Naive thymus-derived CD8-positive, alpha-beta T cell (primary cell): ENCODE measurements at regions not wholly inside any gene's neighbourhood (a gene's known extent, or its start where the extent isn't known, plus 50 kb on each side); places are given as distances from the start of the nearest gene placed in this dataset.

ENCODE experiments used
- ATAC-seq, 2 donors: fragments of 150-1000 bp; cut with Tn5 transposase in 1 of 2; sonication (Bioruptor Pico), chemical (Tn5 transposase) in 1 of 2; 1 replicate in 1 of 2; 2 replicates in 1 of 2; pipeline ENCODE4 v1.10.0; 2021; ENCODE audit warnings: mild to moderate bottlenecking in 2 of 2, moderate library complexity in 2 of 2
- POLR2A ChIA-PET: fragments of 350-600 bp; sonication (Branson Sonifier 250); formaldehyde crosslinking; loops from one replicate; lab custom pipeline; 2021; ENCODE audit warnings: antibody characterized with exemption; lab: Charles Lee
- DNase-seq, 10 donors: peaks; one replicate each; pipeline versions ENCODE4 v3.0.0 to v3.0.0-alpha.2; 2020 to 2022
- H3K27ac Mint-ChIP-seq, 10 donors: one replicate each; pipeline ENCODE4 v1.8.0; 2020 to 2022; ENCODE audit warnings: mild to moderate bottlenecking in 10 of 10, mixed read lengths in 10 of 10, moderate library complexity in 4 of 10, inconsistent platforms in 1 of 10
- H3K27me3 Mint-ChIP-seq, 5 donors: one replicate each; pipeline ENCODE4 v1.8.0; 2021 to 2022; ENCODE audit warnings: mixed read lengths in 5 of 5
- H3K36me3 Mint-ChIP-seq, 3 donors: one replicate each; pipeline ENCODE4 v1.8.0; 2020 to 2022; ENCODE audit warnings: mixed read lengths in 3 of 3, mild to moderate bottlenecking in 2 of 3, inconsistent platforms in 1 of 3
- H3K4me1 Mint-ChIP-seq, 4 donors: one replicate each; pipeline ENCODE4 v1.8.0; 2021 to 2022; ENCODE audit warnings: mixed read lengths in 4 of 4
- H3K4me3 Mint-ChIP-seq, 10 donors: one replicate each; pipeline ENCODE4 v1.8.0; 2020 to 2022; ENCODE audit warnings: mild to moderate bottlenecking in 10 of 10, mixed read lengths in 10 of 10, moderate library complexity in 6 of 10, inconsistent platforms in 1 of 10
- H3K9me3 Mint-ChIP-seq, 9 donors: one replicate each; pipeline ENCODE4 v1.8.0; 2020 to 2022; ENCODE audit warnings: mixed read lengths in 9 of 9, mild to moderate bottlenecking in 3 of 9, inconsistent platforms in 1 of 9, moderate library complexity in 1 of 9

DNA sequence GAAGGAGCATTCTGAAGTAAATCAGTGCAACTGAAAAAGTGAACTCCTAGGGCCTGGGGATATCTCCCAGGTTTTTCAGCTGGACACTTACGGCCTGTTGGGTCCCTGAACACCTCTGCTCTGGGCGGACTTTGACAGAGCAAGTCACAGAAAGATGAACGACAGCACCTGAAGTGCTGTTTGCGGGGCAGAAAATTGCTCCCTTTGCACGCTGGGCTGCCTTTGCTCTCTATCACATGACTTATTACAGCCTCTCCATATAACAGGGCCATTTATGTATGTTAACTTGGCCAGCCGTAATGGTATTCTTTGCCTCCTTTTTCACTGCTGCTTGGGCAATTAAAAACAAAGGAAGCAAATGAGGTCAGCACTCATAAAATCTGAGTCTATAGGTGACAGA, 332.9 kb downstream of the BARHL2 start:
- H3K27ac Mint-ChIP-seq = no peak overlapping the region
- no peak overlapping the region for H3K4me3 Mint-ChIP-seq
- no peaks in the 10 kb centered on the region for H3K36me3 Mint-ChIP-seq
- DNase-seq (no peak), ATAC-seq (no peak)
- no peaks in the 10 kb centered on the region for H3K9me3 Mint-ChIP-seq
- POLR2A ChIA-PET = no interaction called here
- peaks cover 0 to 2% (median 0%) of the 10 kb centered on the region in 5 donors for H3K27me3 Mint-ChIP-seq
- no peaks in the 10 kb centered on the region for H3K4me1 Mint-ChIP-seq

DNA sequence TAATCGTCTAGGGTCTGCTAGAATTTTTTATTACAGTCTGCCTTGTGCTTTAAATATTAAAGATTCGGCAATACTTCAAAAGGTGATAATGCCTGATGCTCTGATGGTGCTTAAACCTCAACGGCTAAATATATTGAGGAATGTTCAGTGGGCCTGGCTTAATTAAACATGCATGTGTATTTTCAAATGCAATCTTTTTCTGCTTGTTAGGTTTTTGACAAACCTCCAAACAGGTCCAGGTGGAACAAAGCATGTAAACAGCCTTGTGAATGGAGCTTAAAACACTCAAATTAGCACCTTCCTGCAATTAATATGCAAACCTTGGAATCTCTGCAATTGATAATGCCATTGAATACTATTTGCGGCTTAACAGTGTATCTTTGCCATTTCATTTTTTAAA, 334.9 kb downstream of the BARHL2 start:
- Mint-ChIP-seq H3K36me3 (no peaks in the 10 kb centered on the region), H3K4me1 (no peaks in the 10 kb centered on the region), H3K9me3 (peaks cover 0 to 3% (median 0%) of the 10 kb centered on the region in 9 donors), H3K4me3 (no peak overlapping the region), H3K27me3 (peaks cover 0 to 2% (median 0%) of the 10 kb centered on the region in 5 donors), H3K27ac (no peak overlapping the region)
- DNase-seq = no peak
- ATAC-seq = no peak
- POLR2A ChIA-PET = no interaction called here

DNA sequence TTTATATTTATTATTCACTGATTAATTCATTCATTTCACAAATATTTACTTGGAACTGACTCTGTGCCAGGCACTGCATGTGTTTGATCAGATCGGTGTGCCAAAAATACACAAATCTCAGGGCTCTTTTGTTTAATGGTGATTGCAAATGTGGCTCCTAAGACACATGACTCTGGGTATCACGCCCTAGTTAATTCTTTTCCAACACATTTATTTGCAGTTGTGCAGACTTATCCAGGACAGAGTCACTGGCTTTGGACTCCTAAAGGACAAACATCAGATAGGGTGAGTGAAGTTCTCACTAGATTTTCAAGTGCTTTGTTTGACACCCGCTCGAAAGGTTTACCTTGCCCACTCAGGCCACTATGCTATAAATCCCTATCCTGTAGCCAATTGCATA, 335.5 kb downstream of the BARHL2 start:
- no peaks in the 10 kb centered on the region for H3K36me3 Mint-ChIP-seq
- H3K4me1 Mint-ChIP-seq = no peaks in the 10 kb centered on the region
- POLR2A ChIA-PET = no interaction called here
- H3K4me3 Mint-ChIP-seq = no peak overlapping the region
- ATAC-seq (no peak), DNase-seq (no peak)
- no peak overlapping the region for H3K27ac Mint-ChIP-seq
- peaks cover 0 to 2% (median 0%) of the 10 kb centered on the region in 5 donors for H3K27me3 Mint-ChIP-seq
- H3K9me3 Mint-ChIP-seq = peaks cover 0 to 3% (median 0%) of the 10 kb centered on the region in 9 donors

DNA sequence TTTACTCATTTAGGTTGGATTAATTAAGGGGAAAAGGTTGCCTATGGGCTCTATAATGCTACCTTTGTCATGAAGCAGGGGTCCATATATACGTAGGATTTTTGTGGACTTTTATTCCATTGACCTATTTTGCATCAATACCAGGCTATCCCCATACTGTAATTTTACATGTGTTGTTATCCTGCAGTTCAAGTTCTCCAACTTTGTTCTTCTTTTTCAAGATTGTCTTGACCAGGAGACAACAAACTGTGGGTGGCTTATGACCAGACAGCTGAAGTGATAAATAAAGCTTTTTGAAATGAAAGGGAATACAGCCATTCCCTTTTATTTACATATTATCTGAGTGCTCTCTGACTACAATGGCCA, 345.7 kb downstream of the BARHL2 start:
- Mint-ChIP-seq H3K4me1 (peaks cover 0 to 2% (median 0%) of the 10 kb centered on the region in 4 donors), H3K4me3 (no peak overlapping the region), H3K9me3 (peaks cover 0 to 4% (median 0%) of the 10 kb centered on the region in 9 donors), H3K27ac (no peak overlapping the region), H3K36me3 (no peaks in the 10 kb centered on the region), H3K27me3 (peaks cover 4 to 17% (median 7%) of the 10 kb centered on the region in 5 donors)
- DNase-seq (no peak), ATAC-seq (no peak)
- POLR2A ChIA-PET = no interaction called here

DNA sequence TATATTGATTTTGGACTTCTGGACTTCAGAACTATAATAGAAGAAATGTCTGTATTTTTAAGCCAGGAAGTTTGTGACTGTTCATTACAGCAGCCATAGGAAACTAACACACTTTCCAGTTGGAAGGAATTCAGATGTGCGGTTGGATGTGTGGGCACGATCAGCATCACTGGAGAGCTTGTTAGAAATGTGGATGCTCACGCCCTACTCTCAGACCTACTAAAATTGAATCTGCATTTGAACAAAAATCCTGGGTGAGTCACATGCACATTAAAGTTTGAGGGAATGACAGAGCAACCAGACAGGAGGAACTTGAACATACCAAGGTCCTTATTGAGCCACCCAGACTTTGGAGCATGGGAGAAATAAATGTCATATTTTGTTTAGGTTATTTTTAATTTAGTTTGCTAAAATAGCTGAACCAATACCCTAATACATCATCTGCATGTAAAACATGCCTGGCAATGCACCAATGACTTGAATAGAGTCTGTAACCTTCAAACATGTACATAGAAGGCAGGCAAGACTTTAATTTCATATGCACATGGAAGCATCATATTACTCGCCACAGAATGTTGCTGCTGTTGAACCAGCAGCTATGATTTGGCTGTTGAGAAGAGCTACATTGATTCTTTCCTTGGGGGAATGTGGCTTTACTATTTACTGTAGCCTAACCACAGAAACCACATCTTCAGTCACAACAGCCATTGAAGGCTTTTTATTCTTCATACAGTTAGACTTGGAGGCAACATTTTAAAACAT, 346.2 kb downstream of the BARHL2 start:
- no peak overlapping the region for H3K27ac Mint-ChIP-seq
- no peaks in the 10 kb centered on the region for H3K36me3 Mint-ChIP-seq
- DNase-seq (no peak), ATAC-seq (no peak)
- H3K4me3 Mint-ChIP-seq = no peak overlapping the region
- H3K27me3 Mint-ChIP-seq = peaks cover 0 to 12% (median 4%) of the 10 kb centered on the region in 5 donors
- H3K4me1 Mint-ChIP-seq = peaks cover 0 to 2% (median 0%) of the 10 kb centered on the region in 4 donors
- POLR2A ChIA-PET = no interaction called here
- H3K9me3 Mint-ChIP-seq = peaks cover 0 to 5% (median 0%) of the 10 kb centered on the region in 9 donors

DNA sequence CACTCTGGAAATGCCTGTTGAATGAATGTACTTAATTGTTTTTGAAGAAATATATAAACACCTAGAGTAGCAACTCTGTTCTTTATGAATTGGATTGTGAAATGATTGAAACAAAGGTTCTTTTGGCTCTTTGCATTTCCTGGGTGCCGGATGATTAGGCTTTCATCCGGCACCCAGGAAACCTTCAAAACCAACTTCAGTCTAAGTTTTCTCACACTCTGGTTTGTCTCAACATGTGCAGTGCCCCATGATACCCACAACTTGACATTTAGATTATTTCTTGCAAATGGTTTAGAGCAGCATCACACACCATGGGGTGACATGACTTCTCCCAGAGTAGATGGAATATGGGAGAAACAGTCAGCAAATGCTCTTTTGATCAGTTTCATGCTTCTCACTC, 354.9 kb downstream of the BARHL2 start:
- ATAC-seq = no peak
- Mint-ChIP-seq H3K4me1 (no peaks in the 10 kb centered on the region), H3K4me3 (no peak overlapping the region), H3K27me3 (peaks cover 4 to 19% (median 8%) of the 10 kb centered on the region in 5 donors), H3K36me3 (peaks cover 0 to 9% (median 0%) of the 10 kb centered on the region in 3 donors), H3K27ac (no peak overlapping the region), H3K9me3 (peaks cover 0 to 20% (median 5%) of the 10 kb centered on the region in 9 donors)
- POLR2A ChIA-PET = no interaction called here
- DNase-seq = no peak

DNA sequence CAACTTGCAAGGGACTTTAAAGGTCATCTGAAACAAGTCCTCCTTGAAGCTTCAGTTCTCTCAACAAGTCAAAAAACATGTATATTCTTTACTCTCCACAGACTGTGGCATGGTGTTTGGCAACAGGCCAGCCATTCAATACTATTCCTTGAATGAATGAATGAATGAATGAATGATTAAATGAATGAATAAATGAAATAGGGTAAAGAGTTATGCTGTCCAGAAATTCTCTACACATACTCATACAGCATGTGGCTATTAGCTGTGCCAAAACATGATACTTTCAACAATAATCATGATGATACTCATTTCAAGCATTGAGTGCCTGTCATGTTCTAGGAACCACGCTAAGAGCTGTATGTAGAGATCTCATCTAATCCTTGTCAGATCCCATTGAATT, 356.1 kb downstream of the BARHL2 start:
- ATAC-seq (no peak), DNase-seq (no peak)
- POLR2A ChIA-PET = no interaction called here
- H3K27me3 Mint-ChIP-seq = peaks cover 4 to 19% (median 8%) of the 10 kb centered on the region in 5 donors
- H3K27ac Mint-ChIP-seq = no peak overlapping the region
- H3K4me1 Mint-ChIP-seq = no peaks in the 10 kb centered on the region
- H3K9me3 Mint-ChIP-seq = peaks cover 0 to 16% (median 4%) of the 10 kb centered on the region in 9 donors
- H3K36me3 Mint-ChIP-seq = peaks cover 0 to 9% (median 0%) of the 10 kb centered on the region in 3 donors
- H3K4me3 Mint-ChIP-seq = no peak overlapping the region

DNA sequence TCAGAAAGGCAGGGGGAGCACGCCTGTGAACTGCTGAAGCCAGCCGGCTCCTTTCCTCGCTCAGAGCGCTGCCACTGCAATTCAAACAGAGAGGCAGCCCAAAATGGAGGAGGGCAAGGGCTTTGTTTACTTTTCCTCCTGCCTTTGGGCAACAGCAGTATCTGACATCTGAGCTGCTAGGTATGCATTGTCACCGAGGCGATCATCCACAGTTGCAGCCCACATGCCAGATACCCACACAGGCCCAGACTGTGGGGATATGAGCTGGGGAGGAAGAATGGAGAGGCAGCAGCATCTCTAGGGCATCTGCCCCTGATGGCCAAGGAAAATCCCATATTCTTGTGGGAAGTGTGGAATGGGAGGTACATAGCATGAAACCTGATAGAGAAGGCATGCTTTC, 357.1 kb downstream of the BARHL2 start:
- ATAC-seq (no peak), DNase-seq (no peak)
- POLR2A ChIA-PET = no interaction called here
- peaks cover 0 to 6% (median 2%) of the 10 kb centered on the region in 9 donors for H3K9me3 Mint-ChIP-seq
- H3K27ac Mint-ChIP-seq = no peak overlapping the region
- H3K4me1 Mint-ChIP-seq = no peaks in the 10 kb centered on the region
- H3K36me3 Mint-ChIP-seq = peaks cover 0 to 5% (median 0%) of the 10 kb centered on the region in 3 donors
- H3K4me3 Mint-ChIP-seq = no peak overlapping the region
- peaks cover 6 to 27% (median 9%) of the 10 kb centered on the region in 5 donors for H3K27me3 Mint-ChIP-seq

DNA sequence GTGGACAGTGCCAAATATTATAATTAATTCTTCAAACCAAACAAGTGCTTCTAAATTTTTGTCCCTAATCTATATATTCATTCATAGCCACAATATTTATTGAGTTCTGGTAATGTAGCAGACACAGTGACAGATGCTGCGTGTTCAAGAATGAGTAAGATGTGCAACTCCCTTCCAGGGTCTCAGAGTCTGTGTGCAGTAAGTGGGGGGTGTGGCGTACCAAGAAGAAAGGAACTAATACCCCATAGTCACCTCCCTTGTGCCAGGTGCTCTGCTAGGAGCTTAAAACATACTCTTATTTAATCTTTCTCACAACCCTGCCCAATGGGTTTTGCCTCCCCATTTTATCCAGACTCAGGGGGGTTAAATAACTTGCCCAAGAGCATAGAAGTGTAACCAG, 358.7 kb downstream of the BARHL2 start:
- Mint-ChIP-seq H3K36me3 (no peaks in the 10 kb centered on the region), H3K4me3 (no peak overlapping the region), H3K27me3 (peaks cover 6 to 28% (median 9%) of the 10 kb centered on the region in 5 donors), H3K4me1 (no peaks in the 10 kb centered on the region), H3K9me3 (peaks cover 0 to 2% (median 0%) of the 10 kb centered on the region in 9 donors), H3K27ac (no peak overlapping the region)
- POLR2A ChIA-PET = no interaction called here
- ATAC-seq (no peak), DNase-seq (no peak)

DNA sequence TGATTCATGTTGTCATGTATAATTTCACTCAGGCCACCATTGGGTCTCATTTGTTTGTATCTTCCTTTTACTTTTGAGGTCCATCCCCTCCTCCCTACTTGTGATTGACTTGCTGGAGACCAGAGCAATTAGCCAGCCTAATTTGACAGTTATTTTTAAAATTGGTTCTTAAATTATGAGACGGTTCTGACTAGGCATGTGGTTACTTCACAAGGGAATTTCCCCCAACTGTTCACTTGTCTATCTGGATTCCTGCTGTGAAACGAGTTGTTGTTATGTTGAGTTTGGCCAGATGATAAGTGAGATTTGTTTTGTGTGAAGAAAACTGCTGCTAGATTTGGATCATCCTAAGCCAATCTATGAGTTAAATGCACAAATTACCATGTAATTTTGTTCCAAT, 359.1 kb downstream of the BARHL2 start:
- Mint-ChIP-seq H3K27ac (no peak overlapping the region), H3K27me3 (peaks cover 5 to 27% (median 9%) of the 10 kb centered on the region in 5 donors), H3K4me3 (no peak overlapping the region), H3K4me1 (no peaks in the 10 kb centered on the region), H3K36me3 (no peaks in the 10 kb centered on the region), H3K9me3 (peaks cover 0 to 1% (median 0%) of the 10 kb centered on the region in 9 donors)
- ATAC-seq = no peak
- POLR2A ChIA-PET = no interaction called here
- DNase-seq = no peak

DNA sequence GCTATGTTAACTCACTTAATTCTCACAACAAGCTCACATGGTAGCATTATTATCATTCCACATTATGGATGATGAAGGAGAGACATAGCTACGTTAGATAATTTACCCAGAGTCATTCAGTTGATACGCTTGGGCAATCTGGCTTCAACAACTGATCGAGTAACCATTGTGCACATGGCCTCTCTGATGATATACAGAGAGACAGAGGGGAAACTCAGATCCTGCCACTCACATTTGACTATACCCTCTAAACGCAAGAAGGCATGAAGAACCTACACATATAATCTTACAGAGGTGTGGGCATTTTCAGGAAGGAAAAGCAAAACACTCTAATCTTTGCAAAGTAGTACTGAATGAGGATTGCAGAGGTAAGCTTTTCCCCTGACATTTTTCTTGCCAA, 360.1 kb downstream of the BARHL2 start:
- no peak for DNase-seq
- Mint-ChIP-seq H3K36me3 (no peaks in the 10 kb centered on the region), H3K9me3 (no peaks in the 10 kb centered on the region), H3K27ac (no peak overlapping the region), H3K4me3 (no peak overlapping the region), H3K4me1 (no peaks in the 10 kb centered on the region), H3K27me3 (peaks cover 4 to 27% (median 7%) of the 10 kb centered on the region in 5 donors)
- POLR2A ChIA-PET = no interaction called here
- ATAC-seq = no peak

DNA sequence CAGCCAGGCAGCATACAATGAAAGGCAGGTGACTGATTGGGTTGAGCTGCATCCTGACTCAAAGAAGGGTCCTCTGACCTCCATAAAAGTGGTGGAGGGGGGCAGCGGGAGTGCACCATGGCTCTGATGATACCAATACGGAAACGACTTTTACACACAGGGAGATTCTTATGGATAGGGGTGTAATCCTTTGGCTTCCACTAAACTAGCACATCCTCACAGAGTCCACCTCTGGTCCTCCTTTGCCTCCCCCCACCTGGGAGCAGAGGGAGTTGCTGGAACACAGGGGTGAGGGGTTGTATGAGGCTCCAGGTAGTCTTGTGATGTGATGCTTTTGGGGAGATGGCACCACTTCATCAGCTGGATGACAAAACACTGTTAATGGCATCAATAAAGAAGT, 361.0 kb downstream of the BARHL2 start:
- peaks cover 4 to 27% (median 6%) of the 10 kb centered on the region in 5 donors for H3K27me3 Mint-ChIP-seq
- POLR2A ChIA-PET = no interaction called here
- H3K27ac Mint-ChIP-seq = no peak overlapping the region
- ATAC-seq (no peak), DNase-seq (no peak)
- H3K9me3 Mint-ChIP-seq = no peaks in the 10 kb centered on the region
- no peaks in the 10 kb centered on the region for H3K36me3 Mint-ChIP-seq
- H3K4me1 Mint-ChIP-seq = no peaks in the 10 kb centered on the region
- no peak overlapping the region for H3K4me3 Mint-ChIP-seq

DNA sequence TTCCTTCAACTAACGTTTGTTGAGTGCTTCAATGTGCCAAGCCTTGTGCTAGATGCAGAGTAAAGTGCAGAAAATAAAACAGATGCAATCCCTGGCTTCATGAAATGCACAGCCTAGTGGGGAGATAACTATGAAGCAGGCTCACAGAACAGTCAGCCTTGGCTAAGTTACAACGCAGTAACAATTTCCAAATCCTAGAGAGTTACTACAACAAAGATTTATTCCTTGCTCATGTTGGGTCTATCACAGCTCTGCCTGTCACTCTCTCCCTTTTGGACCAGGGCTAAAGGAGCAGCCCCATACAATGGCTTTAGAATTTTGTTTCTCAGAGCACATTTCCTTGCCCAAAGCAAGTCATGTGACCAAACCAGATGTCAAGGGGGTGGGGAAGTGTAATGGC, 359.8 kb downstream of the ZNF326 start:
- ATAC-seq = no peak
- Mint-ChIP-seq H3K36me3 (no peaks in the 10 kb centered on the region), H3K9me3 (peaks cover 0 to 8% (median 0%) of the 10 kb centered on the region in 9 donors), H3K4me3 (no peak overlapping the region), H3K4me1 (no peaks in the 10 kb centered on the region), H3K27ac (no peak overlapping the region), H3K27me3 (peaks cover 0 to 22% (median 3%) of the 10 kb centered on the region in 5 donors)
- no peak for DNase-seq
- POLR2A ChIA-PET = no interaction called here

DNA sequence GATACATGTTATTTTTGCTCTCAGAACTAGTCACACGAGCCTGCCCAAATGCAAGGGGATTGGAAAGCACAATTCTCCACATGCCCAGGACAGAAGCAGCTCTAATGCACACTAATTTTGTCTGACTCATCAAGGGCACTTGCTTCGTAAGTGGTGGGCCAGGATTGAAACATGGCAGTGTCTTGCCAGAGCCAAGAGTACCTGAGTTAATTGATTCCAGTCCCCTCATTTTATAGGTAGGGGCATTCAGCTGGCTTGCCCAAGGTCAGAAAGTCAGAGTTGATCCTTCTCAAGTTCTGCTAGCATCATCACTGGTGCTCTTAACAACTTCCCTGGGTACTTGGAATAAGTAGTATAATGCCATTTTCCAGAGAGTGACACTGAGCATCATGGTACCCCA, 356.1 kb downstream of the ZNF326 start:
- no peaks in the 10 kb centered on the region for H3K4me1 Mint-ChIP-seq
- no peak overlapping the region for H3K4me3 Mint-ChIP-seq
- ATAC-seq (no peak), DNase-seq (no peak)
- H3K27me3 Mint-ChIP-seq = peaks cover 0 to 16% (median 3%) of the 10 kb centered on the region in 5 donors
- H3K9me3 Mint-ChIP-seq = peaks cover 0 to 25% (median 10%) of the 10 kb centered on the region in 9 donors
- no peak overlapping the region for H3K27ac Mint-ChIP-seq
- POLR2A ChIA-PET = no interaction called here
- H3K36me3 Mint-ChIP-seq = peaks cover 0 to 13% (median 0%) of the 10 kb centered on the region in 3 donors
